ENCODE measurements at regions not wholly inside any gene's neighbourhood (a gene's known extent, or its start where the extent isn't known, plus 50 kb on each side); places are given as distances from the start of the nearest gene placed in this dataset.

DNA sequence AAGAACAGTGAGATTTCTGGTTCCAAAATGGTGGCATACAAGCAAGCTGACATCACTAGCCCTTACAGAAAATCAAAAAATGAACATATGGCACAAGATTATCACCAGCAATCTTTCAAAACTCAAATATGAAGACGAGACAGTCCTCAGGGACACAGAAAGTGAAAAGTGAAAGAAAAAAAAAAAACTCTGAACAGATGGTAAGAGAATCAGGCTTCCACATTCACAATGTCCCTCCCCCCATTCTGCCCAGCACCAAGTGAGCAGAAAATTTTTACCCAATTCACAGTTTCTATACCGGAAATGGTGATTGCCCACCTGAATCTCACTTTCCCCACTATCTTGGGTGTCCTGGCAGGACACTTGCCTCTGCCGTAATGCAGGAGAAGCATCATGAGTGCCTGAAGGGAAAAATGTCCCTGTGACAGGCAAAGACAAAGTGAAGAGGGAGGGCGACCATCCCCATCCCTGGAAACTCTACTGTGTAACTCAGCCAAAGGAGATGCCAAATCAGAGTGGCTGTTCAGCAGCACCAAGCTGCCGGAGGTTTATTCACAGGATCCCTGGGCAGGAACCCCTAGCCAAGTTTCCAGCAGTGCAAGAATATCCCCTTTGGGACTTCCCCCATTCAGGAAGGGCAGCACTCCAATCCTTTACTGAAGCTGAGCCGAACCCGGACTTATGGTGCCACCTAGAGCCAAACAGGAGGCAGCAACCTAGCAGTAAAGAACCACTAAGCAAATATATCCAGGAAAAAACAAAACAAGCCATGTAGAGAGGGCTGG is 312.2 kb downstream of the LRATD1 start:
- TF ChIP-seq, protein P1, sequence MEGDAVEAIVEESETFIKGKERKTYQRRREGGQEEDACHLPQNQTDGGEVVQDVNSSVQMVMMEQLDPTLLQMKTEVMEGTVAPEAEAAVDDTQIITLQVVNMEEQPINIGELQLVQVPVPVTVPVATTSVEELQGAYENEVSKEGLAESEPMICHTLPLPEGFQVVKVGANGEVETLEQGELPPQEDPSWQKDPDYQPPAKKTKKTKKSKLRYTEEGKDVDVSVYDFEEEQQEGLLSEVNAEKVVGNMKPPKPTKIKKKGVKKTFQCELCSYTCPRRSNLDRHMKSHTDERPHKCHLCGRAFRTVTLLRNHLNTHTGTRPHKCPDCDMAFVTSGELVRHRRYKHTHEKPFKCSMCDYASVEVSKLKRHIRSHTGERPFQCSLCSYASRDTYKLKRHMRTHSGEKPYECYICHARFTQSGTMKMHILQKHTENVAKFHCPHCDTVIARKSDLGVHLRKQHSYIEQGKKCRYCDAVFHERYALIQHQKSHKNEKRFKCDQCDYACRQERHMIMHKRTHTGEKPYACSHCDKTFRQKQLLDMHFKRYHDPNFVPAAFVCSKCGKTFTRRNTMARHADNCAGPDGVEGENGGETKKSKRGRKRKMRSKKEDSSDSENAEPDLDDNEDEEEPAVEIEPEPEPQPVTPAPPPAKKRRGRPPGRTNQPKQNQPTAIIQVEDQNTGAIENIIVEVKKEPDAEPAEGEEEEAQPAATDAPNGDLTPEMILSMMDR (tag by site-specific recombination; IDR thresholded peaks at IDR 0.05), result no peak
- no peak for TF ChIP-seq YY1 (tag by site-specific recombination; IDR thresholded peaks at IDR 0.05)
- TF ChIP-seq, protein P2, sequence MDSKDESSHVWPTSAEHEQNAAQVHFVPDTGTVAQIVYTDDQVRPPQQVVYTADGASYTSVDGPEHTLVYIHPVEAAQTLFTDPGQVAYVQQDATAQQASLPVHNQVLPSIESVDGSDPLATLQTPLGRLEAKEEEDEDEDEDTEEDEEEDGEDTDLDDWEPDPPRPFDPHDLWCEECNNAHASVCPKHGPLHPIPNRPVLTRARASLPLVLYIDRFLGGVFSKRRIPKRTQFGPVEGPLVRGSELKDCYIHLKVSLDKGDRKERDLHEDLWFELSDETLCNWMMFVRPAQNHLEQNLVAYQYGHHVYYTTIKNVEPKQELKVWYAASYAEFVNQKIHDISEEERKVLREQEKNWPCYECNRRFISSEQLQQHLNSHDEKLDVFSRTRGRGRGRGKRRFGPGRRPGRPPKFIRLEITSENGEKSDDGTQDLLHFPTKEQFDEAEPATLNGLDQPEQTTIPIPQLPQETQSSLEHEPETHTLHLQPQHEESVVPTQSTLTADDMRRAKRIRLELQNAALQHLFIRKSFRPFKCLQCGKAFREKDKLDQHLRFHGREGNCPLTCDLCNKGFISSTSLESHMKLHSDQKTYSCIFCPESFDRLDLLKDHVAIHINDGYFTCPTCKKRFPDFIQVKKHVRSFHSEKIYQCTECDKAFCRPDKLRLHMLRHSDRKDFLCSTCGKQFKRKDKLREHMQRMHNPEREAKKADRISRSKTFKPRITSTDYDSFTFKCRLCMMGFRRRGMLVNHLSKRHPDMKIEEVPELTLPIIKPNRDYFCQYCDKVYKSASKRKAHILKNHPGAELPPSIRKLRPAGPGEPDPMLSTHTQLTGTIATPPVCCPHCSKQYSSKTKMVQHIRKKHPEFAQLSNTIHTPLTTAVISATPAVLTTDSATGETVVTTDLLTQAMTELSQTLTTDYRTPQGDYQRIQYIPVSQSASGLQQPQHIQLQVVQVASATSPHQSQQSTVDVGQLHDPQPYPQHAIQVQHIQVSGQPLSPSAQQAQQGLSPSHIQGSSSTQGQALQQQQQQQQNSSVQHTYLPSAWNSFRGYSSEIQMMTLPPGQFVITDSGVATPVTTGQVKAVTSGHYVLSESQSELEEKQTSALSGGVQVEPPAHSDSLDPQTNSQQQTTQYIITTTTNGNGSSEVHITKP (tag by site-specific recombination; IDR thresholded peaks at IDR 0.05), result no peak
- no peak for TF ChIP-seq SALL2 (tag by site-specific recombination; IDR thresholded peaks at IDR 0.05; ENCODE audit: borderline replicate concordance)
- TF ChIP-seq ZNF514 (tag by site-specific recombination; IDR thresholded peaks at IDR 0.05), result no peak
- no peak for TF ChIP-seq MYNN (tag by site-specific recombination; IDR thresholded peaks at IDR 0.05; ENCODE audit: borderline replicate concordance)
- TF ChIP-seq, protein P3, sequence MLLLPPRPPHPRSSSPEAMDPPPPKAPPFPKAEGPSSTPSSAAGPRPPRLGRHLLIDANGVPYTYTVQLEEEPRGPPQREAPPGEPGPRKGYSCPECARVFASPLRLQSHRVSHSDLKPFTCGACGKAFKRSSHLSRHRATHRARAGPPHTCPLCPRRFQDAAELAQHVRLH (tag by site-specific recombination; IDR thresholded peaks at IDR 0.05), result no peak
- TF ChIP-seq KLF7 (tag by site-specific recombination; IDR thresholded peaks at IDR 0.05; ENCODE audit: borderline replicate concordance), result no peak
- TF ChIP-seq ZNF426 (tag by site-specific recombination; IDR thresholded peaks at IDR 0.05), result no peak
- TF ChIP-seq, protein P4, sequence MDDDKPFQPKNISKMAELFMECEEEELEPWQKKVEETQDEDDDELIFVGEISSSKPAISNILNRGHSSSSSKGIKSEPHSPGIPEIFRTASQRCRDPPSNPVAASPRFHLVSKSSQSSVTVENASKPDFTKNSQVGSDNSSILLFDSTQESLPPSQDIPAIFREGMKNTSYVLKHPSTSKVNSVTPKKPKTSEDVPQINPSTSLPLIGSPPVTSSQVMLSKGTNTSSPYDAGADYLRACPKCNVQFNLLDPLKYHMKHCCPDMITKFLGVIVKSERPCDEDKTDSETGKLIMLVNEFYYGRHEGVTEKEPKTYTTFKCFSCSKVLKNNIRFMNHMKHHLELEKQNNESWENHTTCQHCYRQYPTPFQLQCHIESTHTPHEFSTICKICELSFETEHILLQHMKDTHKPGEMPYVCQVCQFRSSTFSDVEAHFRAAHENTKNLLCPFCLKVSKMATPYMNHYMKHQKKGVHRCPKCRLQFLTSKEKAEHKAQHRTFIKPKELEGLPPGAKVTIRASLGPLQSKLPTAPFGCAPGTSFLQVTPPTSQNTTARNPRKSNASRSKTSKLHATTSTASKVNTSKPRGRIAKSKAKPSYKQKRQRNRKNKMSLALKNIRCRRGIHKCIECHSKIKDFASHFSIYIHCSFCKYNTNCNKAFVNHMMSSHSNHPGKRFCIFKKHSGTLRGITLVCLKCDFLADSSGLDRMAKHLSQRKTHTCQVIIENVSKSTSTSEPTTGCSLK (tag by site-specific recombination; IDR thresholded peaks at IDR 0.05), result no peak
- no peak for TF ChIP-seq ZNF121 (tag by site-specific recombination; IDR thresholded peaks at IDR 0.05)
- no peak for TF ChIP-seq ZNF221 (tag by site-specific recombination; IDR thresholded peaks at IDR 0.05; ENCODE audit: borderline replicate concordance)

Data from HEK293 (cell line).